SIG-M5 treated with dmso at 0.1 percent for 504 hours (cell line): ENCODE measurements at regions not wholly inside any gene's neighbourhood (a gene's known extent, or its start where the extent isn't known, plus 50 kb on each side); places are given as distances from the start of the nearest gene placed in this dataset.
A peak's percentile ranks its signal among the peaks of the same experiment; 100 is the strongest.

Source experiments
- DNase-seq: peaks from one replicate; lab custom pipeline; 2025; ENCODE audit not compliant: unreplicated experiment; lab: John Stamatoyannopoulos, UW

DNA sequence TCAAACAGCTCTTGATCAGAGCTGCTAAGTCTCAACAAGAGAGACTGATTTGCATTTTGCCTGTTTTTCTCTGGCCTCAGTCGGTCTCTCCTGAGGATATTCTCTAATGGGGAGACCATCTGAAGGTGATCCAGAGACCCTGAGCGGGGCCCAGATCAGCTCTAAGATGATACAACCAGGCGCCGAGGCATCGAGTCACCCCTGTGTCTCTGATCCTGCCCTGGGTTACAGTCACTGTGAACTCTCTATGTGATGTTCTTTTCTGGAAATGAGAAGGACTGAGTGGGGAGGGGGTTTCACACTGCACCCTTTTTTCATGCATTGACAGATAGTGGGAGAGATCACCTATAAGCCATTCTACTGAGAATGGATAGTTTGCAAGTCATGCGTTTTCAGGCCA, 247.6 kb upstream of the PWP1 start:
- DNase-seq, result no peak

DNA sequence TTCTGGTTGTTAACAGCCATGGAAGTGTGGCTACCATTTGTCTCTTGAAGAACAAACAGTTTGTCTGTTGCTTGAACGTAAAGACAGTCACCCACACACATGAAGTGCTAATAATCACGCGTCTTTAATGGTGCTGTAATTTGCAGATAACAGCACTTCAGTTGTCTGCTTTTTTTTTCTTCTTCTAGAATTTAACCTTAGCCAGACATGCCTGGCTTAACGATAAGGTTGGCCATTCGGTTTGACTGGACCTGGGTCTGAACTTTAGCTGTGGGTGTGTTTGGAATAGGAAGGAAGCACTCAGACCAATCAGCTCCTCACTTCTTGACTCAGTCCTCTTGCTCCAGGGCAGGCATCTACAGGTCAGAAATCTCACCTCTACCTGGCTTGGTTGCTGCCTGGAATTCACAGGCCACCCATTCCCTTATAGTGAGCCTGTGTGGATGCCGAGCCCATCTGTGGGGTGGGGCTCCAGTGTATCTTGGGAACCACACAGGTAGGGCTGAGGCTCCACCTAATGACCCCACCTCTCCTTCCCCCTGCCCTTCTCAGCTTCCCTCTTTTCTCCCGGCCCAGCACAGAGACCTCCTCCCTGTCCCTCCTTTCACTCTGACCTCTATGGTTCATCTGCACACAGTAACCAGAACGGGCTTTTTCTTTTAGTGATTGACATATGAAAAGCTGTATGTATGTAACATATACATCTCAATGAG, 246.4 kb upstream of the PWP1 start:
- DNase-seq, result no peak

DNA sequence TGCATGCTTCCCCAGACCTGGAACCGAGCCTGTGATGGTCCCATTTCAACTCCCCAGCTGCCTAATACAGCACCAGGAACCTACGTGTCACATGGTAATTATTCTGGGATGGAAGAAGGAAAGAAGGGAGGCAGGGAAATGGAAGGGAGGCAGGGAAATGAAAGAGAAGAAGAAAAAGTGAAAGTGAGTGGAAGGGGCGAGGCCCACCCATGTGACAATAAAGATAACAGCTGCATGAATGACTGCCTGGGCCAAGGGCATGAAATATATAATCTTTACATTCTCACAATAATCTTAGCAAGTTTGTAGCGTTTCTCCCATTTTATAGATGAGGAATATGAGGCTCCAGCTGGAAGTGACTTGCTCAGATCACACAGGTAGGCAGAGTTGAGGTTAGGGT, 245.0 kb upstream of the PWP1 start:
- no peak for DNase-seq

DNA sequence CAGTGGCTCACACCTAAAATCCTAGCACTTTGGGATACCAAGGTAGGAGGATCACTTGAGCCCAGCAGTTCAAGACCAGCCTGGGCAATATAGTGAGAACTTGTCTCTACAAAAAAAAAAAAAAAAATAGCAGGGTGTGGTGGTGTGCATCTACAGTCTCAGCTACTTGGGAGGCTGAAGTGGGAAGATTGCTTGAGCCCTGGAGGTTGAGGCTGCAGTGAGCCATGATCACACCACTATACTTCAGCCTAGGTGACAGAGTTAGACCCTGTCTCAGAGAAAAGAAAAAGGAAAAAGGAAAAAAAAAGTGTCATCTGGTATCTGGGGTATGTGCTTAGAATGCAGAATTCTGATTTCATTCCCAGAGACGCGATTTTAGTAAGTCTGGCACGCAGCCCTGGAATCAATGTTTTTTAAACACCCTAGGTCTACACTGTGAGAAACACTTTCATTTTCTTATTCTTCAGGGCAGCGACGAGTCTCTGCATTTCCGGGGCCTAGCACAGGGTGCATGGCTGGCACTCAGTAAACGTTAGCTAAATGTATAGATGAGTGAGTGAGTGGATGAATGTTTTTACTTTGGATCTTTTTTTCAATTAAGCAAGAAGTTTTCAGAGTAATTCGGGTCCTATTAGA, 243.8 kb upstream of the PWP1 start:
- no peak for DNase-seq

DNA sequence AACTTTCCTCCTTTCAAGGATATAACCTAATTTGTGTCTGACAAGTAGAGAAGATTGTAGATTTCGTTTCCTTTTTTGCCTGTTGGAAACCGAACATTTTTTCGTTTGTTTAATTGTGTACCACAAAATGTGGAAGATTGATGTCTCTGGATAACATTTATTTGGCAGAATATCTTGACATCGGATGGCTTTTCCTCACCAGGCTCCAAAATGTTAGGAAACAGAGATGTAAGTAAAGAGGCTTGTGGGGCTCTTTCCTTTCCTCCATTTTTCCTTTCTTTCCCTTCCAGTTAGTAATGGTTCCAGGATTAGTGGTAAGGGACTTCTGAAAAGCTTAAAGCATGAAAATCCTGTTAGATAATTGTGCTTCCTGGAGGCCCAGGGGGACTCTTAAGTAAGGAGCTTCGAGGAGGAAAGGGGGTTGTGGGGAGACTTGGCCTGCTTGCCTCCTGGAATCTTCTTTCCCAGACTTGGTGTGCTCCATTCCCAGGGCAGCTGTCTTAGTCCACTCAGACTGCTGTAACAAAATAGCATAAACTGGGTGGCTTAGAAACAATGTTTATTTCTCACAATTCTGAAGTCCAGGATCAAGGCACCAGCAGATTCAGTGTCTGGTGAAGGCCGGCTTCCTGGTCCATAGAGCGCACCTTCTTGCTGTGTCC, 243.1 kb upstream of the PWP1 start:
- DNase-seq, result no peak

DNA sequence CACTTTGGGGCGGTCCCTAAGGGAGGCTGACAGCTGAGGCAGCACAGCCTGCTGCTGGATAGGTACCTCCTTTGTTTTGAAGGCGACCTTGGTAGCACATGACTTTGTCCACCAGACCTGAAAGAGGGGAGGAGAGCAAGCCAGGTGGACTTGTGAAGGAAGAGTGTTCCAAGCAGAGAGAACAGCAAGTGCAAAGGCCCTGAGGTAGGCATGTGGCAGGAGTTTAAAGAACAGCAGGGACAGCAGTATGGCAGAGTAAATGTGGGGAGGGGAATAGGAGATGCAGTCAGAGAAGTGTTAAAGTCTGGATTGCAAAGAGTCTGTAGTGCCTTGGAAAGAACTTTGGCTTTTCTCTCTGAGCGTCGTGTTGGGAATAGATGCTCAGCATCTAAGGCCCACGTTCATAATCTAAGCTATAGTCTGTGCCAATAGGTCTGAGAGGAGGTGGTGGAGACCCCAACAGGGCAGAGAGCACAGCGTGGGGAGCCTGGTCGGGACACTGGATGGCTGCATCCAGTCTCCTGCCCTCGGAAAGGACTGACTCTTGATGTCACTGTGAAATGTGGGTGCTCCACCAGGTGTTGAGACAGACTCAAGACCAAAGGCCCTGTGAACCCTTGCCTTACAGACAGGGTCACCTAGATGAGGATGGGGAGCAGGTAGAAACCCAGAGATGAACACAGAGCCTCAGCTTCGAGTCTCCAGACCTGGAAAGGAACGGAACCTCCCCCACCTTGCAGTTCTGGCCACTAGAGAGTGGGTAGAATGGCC, 242.1 kb upstream of the PWP1 start:
- no peak for DNase-seq

DNA sequence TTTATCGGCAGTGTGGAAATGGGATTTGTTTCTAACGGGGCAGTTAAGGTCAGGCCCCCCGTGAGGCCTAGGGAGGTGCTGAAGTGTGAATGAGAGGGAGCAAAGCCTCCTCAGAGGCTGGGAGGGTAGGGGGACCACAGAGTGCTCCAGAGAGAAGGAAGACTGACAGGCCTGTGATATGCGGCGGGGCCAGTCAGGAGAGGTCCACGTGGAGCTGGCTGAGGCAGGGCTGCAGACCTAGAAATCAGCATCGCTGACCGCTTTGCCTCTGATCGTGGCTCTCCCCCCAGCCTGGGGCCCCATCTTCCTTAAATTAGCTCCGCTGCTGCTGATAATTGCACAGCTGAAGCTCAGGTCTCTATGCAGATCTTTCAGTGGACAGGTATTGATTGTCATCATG, 240.8 kb upstream of the PWP1 start:
- DNase-seq, result no peak

DNA sequence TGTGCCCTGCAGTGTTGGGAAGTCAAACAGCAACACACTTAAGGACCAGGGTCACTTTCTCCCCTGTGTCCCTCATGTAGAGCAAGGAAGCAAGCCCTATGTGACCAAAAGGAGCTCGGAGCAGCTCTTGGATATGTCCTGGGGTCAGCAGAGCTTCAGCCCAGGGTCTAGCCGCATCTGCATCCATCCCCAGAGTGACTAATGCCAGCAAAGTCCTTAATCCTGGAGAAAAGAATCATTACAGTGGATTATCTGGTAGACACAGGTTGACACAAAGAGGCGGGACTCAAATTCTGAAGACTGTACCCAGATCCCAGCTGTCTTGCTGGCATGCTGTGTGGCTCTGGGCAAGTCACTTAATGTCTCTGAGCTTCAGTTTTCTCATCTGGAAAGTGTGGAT, 239.1 kb upstream of the PWP1 start:
- no peak for DNase-seq

DNA sequence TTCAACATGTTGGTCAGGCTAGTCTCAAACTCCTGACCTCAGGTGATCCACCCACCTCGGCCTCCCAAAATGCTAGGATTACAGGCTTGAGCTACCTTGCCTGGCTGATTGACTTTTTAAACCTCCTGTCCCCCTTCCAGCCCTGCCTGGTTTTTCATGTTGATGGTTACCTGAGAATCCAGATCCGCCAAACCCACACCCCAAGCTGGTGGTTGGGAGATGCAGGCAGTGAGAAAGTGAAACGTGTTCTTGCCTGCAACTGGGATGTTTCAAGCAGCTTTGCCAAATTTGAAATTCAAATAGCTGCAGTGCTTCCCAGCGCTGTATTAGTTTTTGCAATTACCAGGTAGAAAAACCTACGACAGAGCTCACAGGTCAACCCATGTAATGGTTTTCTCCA, 238.3 kb upstream of the PWP1 start:
- no peak for DNase-seq

DNA sequence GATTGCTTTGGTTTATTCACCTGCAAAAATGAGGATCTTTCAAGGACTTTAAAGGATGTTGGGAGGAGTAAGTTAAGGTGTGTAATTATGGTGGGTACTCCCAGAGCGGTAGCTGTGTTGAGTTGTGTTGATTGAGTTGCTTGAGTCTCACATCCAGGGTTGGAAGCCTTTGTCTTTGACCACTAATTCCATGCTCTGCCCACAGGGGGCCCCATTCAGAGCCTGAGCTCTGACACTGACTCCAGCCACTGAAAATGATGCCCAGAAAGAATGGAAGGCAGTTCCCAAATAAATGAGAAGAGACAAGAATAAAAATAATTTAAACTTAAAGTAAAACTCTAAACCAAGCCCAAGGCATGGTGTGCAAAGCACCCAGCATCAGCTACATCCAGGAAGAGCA, 237.4 kb upstream of the PWP1 start:
- DNase-seq, result no peak

DNA sequence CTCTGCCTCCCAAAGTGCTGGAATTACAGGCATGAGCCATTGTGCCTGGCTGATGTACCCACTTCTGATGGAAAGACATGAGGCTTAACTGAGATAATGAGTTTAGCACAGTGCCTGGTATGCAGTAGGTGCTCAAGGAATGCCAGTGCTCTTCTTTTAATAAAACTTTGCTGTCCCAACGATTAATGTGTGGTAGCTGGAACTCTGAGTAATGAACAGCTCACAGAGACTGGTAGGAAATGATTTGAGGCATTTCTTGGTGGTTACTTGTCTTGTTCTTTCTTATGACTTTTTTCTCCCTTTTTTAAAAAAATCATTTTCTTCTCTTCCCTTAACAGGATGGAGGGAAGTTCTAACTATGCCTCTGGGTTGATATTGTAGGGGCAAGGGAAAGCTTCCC, 235.7 kb upstream of the PWP1 start:
- DNase-seq, result no peak

DNA sequence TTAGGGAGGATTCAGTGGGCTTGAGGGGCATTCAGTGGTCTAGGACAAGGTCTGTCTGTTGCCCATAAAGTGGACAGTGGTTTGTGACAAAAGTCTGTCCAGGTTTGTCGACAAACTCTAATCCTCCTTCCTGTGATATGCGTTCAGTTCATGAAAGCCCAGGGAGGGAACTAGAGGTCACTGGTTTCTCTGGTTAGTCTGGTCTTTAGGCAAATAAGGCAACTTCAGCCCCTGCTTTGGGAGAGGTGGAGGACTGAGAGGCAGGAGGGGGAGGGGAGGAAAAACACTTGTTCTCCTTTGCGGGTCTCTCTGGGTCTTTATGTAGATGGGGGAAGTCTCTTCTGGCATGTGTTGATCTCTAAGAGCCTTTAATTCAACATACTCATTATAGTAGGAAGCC, 235.1 kb upstream of the PWP1 start:
- peak; percentile 10 for DNase-seq

DNA sequence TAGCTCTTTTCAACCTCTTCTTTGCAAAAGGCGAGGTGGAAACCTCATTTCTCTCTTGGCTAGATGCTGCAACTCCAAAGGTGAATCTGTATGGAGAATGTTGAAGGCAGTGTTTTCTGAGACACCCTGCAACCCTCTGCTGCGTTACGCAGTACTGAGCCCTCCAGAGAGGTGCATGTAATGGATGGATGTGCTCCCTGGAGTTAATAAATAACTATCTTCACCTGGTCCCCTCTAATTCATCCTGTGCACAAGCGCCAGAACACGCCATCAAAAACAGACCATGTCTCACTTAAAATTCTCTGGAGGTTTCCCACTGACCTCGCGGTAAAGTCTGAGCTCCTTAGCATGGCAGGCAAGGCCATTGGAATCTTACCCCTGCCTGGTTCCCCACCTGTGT, 234.4 kb upstream of the PWP1 start:
- no peak for DNase-seq

DNA sequence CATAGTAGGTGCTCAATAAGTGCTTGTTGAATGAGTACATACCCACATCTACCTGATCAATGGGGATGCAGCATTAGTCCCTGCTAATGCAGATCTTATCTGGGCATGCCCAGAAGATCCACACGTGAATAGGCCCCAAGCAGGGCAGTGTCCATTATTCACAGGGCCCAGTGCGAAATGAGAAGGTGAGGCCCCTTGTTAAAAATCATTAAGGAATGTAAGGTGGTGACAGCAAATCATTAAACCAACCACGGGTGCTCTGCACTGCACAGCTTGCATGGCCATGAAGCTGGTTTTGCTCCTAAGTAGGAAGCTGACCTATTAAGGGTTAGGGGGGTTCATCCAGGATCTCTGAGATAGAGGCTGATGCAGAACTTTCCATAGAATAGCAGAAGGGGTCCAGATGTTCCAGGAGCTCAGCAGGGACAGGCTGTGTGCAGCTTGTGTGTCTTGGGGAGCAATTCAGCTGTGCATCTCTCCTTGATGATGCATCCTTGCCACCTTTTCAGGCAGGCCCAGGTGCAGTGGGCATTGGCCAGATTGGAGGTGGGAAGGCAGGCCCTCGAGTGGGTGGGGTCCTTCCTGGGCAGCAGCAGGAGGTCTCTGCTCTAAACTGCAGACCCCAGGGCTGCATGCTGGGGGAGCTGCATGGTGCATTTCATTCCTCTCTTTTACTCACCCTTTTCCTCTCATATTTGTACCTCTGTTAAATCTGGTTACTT, 231.3 kb upstream of the PWP1 start:
- no peak for DNase-seq

DNA sequence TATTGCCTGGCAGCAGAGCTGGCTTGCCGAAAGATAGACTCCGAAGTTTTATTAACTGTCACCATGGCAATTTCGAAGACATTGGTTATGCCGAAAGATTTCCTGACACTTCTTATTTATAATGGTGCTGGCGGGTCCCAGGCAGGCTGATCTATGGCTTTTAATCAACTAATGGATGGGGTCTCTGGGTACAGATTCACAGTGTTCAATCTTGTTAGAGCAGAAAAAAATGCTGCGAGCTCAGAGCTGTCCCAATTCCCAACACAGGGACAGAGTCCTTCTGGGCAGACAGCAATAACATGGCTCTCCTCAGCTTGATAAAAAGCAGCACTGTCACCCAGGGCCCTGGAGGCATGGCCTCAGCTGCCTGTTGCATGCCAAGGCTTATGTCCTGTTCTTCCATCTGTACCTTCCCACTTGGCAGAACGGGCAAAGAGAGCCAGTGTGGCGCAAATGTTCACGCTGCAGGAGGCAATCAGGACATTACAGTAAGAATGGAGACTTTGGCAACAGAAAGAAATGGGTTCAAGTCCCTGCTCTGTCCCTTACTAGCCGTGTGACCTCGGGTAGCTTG, 228.2 kb upstream of the PWP1 start:
- DNase-seq, result no peak

DNA sequence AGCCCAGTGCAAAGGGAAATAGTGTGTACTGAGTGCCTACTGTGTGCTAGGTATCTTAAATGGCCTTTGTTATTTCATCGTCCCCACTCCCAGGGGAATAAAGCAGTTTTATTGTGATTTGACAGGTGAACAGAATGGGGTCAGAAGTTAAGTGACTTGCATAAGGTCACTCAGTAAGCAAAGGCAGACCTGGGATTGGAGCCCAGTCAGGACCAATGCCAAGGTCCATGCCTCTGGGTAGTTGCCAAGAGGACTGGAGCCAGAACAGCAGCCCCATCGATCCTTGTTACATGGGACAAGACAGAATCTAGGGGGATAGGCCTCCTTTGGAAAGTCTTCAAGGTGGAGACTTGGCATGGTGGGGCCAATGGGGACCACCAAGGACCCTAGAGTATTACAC, 227.4 kb upstream of the PWP1 start:
- DNase-seq, result no peak

DNA sequence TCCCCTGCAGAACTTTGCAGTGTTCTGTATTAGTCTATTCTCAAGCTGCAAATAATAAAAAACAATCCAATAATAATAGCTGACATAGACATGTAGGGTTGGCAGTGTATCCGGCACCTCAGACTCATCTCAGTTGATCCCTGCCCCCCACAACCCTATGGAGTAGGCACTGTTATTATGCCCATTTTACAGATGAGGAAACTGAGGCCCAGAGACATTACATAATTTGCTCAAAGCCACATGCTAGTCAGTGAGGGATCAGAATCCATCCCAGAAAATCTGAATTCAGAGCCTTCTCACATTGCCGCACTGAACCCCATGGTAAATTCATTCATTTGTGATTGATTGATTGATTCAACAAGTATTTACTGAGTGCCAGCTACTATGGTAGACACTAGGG, 226.6 kb upstream of the PWP1 start:
- no peak for DNase-seq

DNA sequence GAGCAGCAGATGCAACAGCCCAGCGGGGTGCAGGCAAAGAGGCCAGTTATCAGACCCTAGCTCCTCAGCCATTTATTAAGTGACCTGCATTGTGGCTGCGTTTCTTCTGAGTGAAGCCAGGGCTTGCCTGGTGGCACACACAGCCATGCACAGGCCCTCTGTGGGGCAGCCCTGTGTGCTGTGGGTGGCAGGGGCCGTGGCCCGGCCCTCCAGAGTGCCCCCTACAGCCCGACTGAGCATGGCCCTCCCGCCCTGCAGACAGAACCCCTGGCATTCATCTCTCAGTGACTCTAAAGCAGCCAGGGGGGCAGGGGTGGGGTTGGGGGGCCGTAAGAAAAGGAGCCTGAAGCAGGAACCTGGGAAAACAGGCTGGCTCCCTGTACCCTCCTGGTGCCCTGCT, 226.0 kb upstream of the PWP1 start:
- no peak for DNase-seq

DNA sequence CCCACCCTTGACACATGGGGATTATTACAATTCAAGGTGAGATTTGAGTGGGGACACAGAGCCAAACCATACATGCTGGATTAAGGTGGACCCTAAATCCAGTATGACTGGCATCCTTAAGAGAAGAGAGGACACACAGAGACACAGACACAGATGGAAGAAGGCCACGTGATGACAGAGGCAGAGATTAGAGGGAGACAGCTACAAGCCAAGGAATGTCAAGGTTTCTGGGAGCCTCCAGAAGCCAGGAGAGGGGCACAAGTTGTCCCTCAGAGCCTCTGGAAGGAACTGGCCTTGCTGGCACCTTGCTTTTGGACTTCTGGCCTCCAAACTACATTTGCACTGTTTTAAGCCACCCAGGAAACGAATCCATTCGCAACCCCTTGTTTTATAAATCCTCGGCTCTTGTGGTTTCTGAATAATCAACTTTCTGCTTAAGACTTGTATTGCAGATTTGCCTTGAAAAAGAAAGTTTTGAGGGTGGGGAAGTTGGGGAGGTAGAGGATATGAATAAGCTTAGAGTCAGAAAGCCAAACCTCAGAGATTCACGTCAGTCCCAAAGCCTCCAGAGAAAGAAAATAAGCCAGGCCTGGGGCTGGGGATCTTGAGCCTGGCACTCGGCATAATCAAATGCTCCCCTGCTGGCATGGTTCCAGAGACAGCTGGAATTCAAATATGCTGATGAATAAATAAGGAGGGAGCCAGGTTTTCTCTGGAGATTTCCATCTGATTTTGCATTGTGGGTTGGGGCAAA, 224.2 kb upstream of the PWP1 start:
- no peak for DNase-seq
